ENCODE measurements at regions not wholly inside any gene's neighbourhood (a gene's known extent, or its start where the extent isn't known, plus 50 kb on each side); places are given as distances from the start of the nearest gene placed in this dataset.

DNA sequence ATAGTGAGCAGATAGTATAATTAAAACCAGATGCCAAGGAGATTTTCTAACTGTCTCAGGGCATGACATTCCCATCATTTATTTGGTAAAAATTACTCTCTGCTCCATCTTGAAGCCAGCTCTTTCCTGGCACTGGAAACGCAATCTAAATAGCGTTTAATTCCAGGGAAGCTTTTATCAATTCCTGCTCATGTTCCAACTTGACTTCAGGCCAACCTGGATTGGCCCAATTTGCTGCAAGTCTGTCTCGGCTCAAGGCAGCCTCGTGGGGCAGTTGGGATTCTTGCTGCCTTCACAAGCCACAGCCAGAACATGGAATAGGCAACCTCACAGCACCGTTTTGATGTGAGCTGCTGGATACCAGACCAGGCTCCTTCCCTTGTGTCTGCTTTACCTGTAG lies 1255.9 kb downstream of the TBC1D22A start:
- Mint-ChIP-seq H3K9me3 (peaks cover 24% of the 10 kb centered on the region), H3K27me3 (ENCODE audit: low read depth) (peaks cover 26% of the 10 kb centered on the region), H3K27ac (no peak overlapping the region), H3K4me3 (no peak overlapping the region), H3K36me3 (ENCODE audit: low read depth) (peaks cover 5% of the 10 kb centered on the region), H3K4me1 (ENCODE audit: low read depth) (no peaks in the 10 kb centered on the region)
- intact Hi-C loops (cut with micrococcal nuclease): no loop called here
- CTCF ChIA-PET: no interaction called here
- no peak for DNase-seq

DNA sequence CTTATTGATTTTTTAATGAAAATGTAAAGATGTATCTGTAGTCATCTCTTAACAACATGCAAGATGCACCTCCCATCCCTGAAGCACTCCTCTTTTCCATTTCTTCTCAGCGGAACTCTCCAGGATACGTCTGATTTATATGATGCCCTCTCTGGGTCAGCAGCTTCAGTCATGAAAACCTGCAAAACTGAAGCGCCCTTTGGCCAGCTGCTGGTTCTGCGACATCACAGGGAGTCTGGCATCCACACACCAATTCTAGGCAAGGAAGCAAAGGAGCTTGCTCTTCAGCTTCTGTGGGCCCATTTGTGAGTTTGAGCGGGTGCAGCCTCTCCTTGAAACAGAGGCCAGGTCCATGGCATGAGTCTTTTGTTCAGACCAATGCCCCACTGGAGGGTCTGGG lies 1253.3 kb downstream of the TBC1D22A start:
- CTCF ChIA-PET: no interaction called here
- peaks cover 21% of the 10 kb centered on the region for H3K9me3 Mint-ChIP-seq
- intact Hi-C loops (cut with micrococcal nuclease): no loop called here
- no peaks in the 10 kb centered on the region for H3K4me1 Mint-ChIP-seq (ENCODE audit: low read depth)
- DNase-seq: no peak
- peaks cover 24% of the 10 kb centered on the region for H3K27me3 Mint-ChIP-seq (ENCODE audit: low read depth)
- no peak overlapping the region for H3K27ac Mint-ChIP-seq
- H3K36me3 Mint-ChIP-seq (ENCODE audit: low read depth): peaks cover 5% of the 10 kb centered on the region
- H3K4me3 Mint-ChIP-seq: no peak overlapping the region

DNA sequence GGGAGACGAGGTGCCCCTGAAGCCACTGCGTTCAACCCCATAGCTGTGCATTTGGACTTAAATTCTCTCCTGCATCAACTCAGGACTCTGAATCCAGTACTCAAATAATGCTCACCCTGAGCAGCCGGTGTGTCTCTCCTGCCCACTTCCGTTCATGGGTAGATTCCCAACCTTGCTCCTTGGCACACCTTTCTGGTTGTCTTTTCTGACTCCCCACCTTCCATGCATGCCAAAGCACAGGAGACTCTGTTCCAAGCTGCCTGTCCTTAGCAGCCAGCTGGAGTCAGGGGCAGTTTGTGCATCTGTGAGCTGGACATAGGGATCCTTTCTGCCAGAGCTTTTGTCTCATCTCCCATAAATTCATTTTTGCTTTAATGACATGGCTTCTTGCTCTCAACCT lies 1242.5 kb downstream of the TBC1D22A start:
- Mint-ChIP-seq H3K27ac (no peak overlapping the region), H3K9me3 (no peaks in the 10 kb centered on the region), H3K4me3 (no peak overlapping the region), H3K36me3 (ENCODE audit: low read depth) (no peaks in the 10 kb centered on the region), H3K27me3 (ENCODE audit: low read depth) (peaks cover 4% of the 10 kb centered on the region), H3K4me1 (ENCODE audit: low read depth) (no peaks in the 10 kb centered on the region)
- CTCF ChIA-PET: no interaction called here
- intact Hi-C loops (cut with micrococcal nuclease): no loop called here
- no peak for DNase-seq

DNA sequence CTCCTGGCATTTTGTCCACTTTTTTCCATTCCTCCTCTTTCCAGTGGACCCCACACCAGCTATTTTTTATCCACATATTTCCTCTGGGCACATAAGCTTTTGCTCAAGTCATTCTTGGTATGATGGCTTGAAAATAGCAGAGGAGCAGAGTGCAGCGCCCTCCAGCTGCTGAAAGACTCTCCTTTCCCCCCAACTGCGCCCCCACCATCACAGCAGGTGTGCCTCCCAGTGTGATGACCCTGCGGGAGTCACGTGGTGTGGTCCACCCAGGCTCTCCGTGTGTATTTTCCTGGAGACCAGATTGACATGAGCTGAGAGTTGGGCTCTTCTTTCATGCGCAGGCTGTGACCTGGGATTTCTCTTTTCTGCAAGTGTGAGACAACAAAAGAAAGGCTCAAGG lies 1241.6 kb downstream of the TBC1D22A start:
- Mint-ChIP-seq H3K27ac (no peak overlapping the region), H3K4me1 (ENCODE audit: low read depth) (no peaks in the 10 kb centered on the region), H3K9me3 (no peaks in the 10 kb centered on the region), H3K36me3 (ENCODE audit: low read depth) (no peaks in the 10 kb centered on the region), H3K4me3 (no peak overlapping the region), H3K27me3 (ENCODE audit: low read depth) (peaks cover 4% of the 10 kb centered on the region)
- intact Hi-C loops (cut with micrococcal nuclease): no loop called here
- CTCF ChIA-PET: no interaction called here
- DNase-seq: no peak

DNA sequence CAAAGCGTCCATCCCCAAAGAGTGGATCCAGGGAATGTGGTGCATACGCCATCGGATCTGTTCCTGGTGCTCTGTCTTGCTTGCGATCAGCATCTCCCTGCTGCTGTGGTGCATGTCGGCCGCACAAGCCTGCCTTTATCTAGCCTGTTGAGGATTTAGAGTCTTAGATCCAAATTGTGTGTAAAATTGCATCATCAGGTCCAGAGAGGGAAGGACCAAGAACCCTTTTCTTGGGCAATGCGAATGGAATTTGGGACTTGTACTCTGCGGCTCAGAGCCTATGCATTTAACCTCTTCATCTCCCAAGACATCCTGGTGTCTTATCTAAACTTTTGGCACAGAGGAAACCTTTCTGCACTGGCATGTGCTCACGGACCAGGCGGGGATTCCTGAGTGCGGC lies 1238.7 kb downstream of the TBC1D22A start:
- DNase-seq: no peak
- no peaks in the 10 kb centered on the region for H3K36me3 Mint-ChIP-seq (ENCODE audit: low read depth)
- intact Hi-C loops (cut with micrococcal nuclease): no loop called here
- no peaks in the 10 kb centered on the region for H3K9me3 Mint-ChIP-seq
- no peaks in the 10 kb centered on the region for H3K4me1 Mint-ChIP-seq (ENCODE audit: low read depth)
- peaks cover 4% of the 10 kb centered on the region for H3K27me3 Mint-ChIP-seq (ENCODE audit: low read depth)
- H3K27ac Mint-ChIP-seq: no peak overlapping the region
- CTCF ChIA-PET: no interaction called here
- H3K4me3 Mint-ChIP-seq: no peak overlapping the region

DNA sequence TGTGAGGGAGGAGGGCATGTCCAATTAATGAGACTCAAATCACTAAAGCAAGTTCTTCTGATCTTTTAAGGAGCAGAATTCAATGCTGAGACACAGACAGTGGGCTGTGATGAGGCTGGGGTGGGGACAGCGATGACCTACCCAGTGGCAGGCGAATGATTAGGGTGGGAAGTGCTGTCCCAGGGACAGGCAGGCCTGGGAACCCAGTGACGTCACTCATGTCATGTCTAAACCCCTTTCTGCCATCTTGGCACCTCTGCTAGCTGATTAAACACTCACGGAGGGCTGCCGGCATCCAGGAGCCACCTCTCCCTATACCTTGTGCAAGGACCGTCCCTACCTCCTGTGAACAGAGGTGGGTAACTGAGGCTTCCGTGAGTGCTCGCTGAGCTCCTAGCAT lies 1235.2 kb downstream of the TBC1D22A start:
- CTCF ChIA-PET: no interaction called here
- H3K36me3 Mint-ChIP-seq (ENCODE audit: low read depth): no peaks in the 10 kb centered on the region
- H3K4me3 Mint-ChIP-seq: no peak overlapping the region
- peaks cover 9% of the 10 kb centered on the region for H3K27me3 Mint-ChIP-seq (ENCODE audit: low read depth)
- no peak for DNase-seq
- H3K9me3 Mint-ChIP-seq: no peaks in the 10 kb centered on the region
- H3K4me1 Mint-ChIP-seq (ENCODE audit: low read depth): no peaks in the 10 kb centered on the region
- H3K27ac Mint-ChIP-seq: no peak overlapping the region
- intact Hi-C loops (cut with micrococcal nuclease): no loop called here

DNA sequence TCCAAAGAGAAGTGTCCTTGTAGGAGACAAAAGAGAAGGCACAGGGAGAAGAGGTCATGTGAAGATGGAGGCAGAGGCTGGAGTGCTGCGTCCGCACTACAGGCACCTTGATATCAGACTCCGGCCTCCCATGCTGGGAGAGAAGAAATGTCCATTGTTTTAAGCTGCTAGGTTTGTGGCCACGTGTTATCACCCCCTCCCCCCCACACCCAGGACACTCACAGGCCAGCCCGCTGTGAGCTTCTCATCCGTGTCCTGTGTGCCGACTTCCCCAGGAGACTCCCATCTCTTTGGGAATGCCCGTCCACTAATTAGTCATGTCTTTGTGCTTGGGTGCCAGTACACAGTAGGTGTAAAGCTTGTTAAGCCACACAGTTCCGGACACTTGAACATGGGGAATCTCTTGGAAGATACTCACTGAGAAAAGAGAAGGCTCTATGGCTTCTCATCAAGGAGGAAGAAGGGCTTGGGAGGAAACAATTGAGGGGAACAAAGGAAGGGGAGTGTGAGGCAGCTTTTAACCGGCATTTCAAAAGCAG lies 1234.7 kb downstream of the TBC1D22A start:
- Mint-ChIP-seq H3K27me3 (ENCODE audit: low read depth) (peaks cover 9% of the 10 kb centered on the region), H3K4me1 (ENCODE audit: low read depth) (no peaks in the 10 kb centered on the region), H3K4me3 (no peak overlapping the region), H3K36me3 (ENCODE audit: low read depth) (no peaks in the 10 kb centered on the region), H3K9me3 (no peaks in the 10 kb centered on the region), H3K27ac (no peak overlapping the region)
- no peak for DNase-seq
- intact Hi-C loops (cut with micrococcal nuclease): no loop called here
- CTCF ChIA-PET: no interaction called here

DNA sequence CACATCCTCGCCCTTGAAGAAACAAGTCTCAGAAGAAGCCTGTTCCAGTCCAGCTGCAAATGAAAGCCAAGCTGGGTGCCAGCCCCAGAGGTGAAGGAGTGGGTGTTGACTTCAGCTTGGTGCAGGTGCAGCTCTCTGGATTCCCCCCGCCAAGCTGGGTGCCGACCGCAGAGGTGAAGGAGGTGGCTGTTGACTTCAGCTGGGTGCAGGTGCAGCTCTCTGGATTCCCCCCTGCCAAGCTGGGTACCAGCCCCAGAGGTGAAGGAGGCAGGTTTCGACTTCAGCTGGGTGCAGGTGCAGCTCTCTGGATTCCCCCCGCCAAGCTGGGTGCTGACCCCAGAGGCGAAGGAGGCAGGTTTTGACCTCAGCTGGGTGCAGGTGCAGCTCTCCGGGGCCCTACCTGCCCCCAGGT lies 1234.0 kb downstream of the TBC1D22A start:
- H3K4me1 Mint-ChIP-seq (ENCODE audit: low read depth): no peaks in the 10 kb centered on the region
- intact Hi-C loops (cut with micrococcal nuclease): no loop called here
- H3K36me3 Mint-ChIP-seq (ENCODE audit: low read depth): no peaks in the 10 kb centered on the region
- no peaks in the 10 kb centered on the region for H3K9me3 Mint-ChIP-seq
- CTCF ChIA-PET: no interaction called here
- H3K27ac Mint-ChIP-seq: no peak overlapping the region
- no peak overlapping the region for H3K4me3 Mint-ChIP-seq
- no peak for DNase-seq
- peaks cover 6% of the 10 kb centered on the region for H3K27me3 Mint-ChIP-seq (ENCODE audit: low read depth)

DNA sequence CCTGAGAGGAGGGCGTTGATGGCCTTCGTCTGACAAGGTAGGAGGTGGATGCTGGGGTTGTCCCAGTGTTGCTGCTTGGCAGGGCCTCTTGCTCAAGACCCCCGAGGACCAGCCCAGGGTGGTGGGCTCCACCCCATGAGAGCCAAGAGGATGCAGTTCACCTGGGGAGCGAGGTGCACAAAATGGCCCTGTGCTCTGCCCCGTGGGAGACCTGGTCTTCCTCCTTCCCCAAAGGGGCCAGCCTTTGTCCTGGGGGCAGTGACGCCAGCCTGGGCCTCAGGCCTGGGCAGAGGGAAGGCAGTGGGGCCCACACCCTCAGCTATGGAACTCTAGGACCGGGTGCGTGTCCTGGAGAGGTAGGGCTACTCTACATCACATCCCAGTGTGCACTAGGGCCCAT lies 1233.3 kb downstream of the TBC1D22A start:
- Mint-ChIP-seq H3K27ac (no peak overlapping the region), H3K4me3 (no peak overlapping the region), H3K4me1 (ENCODE audit: low read depth) (no peaks in the 10 kb centered on the region), H3K9me3 (no peaks in the 10 kb centered on the region), H3K27me3 (ENCODE audit: low read depth) (peaks cover 10% of the 10 kb centered on the region), H3K36me3 (ENCODE audit: low read depth) (no peaks in the 10 kb centered on the region)
- intact Hi-C loops (cut with micrococcal nuclease): no loop called here
- DNase-seq: no peak
- CTCF ChIA-PET: no interaction called here

DNA sequence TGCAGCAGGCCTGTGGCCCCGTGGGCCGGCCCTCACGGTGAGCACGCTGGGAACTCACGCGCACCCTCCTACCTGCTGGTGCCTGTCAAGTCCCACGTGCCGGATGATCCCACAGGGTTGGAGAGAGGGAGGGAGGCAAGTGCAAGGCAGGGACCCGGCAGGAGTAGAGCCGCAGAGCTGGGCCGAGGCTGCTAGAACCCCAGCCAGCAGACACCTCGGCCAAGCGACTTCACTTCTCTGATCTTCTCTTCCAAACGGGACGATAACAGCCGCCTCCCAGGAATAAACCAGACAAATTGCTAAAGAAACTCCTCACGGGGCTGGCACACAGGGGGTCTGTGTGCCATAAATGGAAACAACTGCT lies 1232.8 kb downstream of the TBC1D22A start:
- no peak overlapping the region for H3K4me3 Mint-ChIP-seq
- H3K4me1 Mint-ChIP-seq (ENCODE audit: low read depth): no peaks in the 10 kb centered on the region
- peaks cover 10% of the 10 kb centered on the region for H3K27me3 Mint-ChIP-seq (ENCODE audit: low read depth)
- H3K9me3 Mint-ChIP-seq: no peaks in the 10 kb centered on the region
- H3K36me3 Mint-ChIP-seq (ENCODE audit: low read depth): no peaks in the 10 kb centered on the region
- no peak for DNase-seq
- intact Hi-C loops (cut with micrococcal nuclease): no loop called here
- H3K27ac Mint-ChIP-seq: no peak overlapping the region
- CTCF ChIA-PET: no interaction called here

DNA sequence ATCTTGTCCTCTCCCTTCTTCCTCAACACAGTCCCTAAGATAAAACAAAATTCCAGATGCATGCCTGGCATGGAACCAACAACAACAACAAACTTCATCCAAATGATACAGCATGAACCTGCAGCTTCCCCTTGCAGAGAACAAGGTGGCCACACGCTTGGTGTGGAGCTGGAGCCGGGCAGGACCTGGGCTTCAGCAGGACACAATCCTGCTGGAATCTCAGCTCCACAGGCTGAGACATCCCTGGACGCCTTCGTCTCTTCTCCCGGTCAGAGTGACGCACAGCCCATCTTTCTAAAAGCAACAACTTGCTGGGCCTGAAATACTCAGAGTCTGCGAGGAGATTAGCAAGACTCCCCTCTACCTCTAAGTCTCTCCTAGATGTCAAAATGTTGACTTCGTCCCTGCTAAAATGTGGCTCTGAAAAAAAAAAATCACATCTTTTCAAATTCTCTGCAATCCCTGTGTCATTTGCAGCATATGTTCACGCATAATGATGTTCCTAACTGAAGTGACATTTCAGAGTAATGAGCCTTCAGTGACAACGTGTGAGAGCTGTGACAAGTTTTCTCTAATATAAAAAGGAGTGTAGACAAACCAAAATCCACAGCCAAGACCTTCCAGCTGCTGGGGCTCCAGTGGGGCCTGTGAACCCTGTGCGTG lies 1232.3 kb downstream of the TBC1D22A start:
- Mint-ChIP-seq H3K27ac (no peak overlapping the region), H3K27me3 (ENCODE audit: low read depth) (peaks cover 11% of the 10 kb centered on the region), H3K4me1 (ENCODE audit: low read depth) (no peaks in the 10 kb centered on the region), H3K9me3 (peaks cover under 1% of the 10 kb centered on the region), H3K4me3 (no peak overlapping the region), H3K36me3 (ENCODE audit: low read depth) (no peaks in the 10 kb centered on the region)
- CTCF ChIA-PET: no interaction called here
- no peak for DNase-seq
- intact Hi-C loops (cut with micrococcal nuclease): no loop called here

DNA sequence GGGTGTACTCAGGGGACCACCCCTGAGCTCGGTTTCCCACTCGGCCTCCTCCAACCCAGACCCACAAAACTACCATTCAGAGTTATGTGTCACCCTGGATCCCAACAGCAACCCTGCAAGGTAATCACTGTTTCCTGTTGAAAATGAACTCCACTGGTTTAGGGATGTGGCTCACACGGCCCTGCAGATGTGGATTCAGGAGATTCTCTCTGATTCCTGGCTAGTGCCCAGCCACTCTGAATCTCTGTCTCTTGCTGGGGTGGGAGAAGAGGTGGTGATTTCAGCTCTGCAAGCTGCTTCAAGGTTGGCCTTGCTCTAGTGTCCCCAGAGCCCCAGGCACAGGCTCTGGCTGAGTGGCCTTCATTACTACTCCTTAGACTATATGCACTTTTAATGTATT lies 1231.6 kb downstream of the TBC1D22A start:
- peaks cover 3% of the 10 kb centered on the region for H3K9me3 Mint-ChIP-seq

DNA sequence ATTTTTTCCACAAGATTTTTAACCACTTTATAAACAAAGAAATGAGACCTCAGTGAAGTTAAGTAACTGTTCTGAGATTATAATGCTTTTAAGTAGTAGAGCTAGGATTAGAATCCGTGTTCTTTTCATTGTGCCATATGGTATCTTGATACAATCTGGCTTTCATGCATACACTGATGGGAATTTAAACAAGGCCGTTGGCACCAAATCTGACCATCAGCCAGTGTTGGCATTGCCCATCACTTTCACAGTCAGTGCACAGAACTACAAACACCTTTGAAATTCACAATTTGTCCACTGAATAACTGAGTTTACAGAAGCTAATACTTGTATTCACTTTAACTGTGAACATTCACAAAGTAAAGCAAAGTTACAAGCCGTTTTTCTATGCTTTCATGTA lies 1228.0 kb downstream of the TBC1D22A start:
- H3K4me3 Mint-ChIP-seq: no peak overlapping the region
- H3K9me3 Mint-ChIP-seq: peaks cover 15% of the 10 kb centered on the region
- no peak overlapping the region for H3K27ac Mint-ChIP-seq
- no peaks in the 10 kb centered on the region for H3K36me3 Mint-ChIP-seq (ENCODE audit: low read depth)
- CTCF ChIA-PET: no interaction called here
- peaks cover 31% of the 10 kb centered on the region for H3K27me3 Mint-ChIP-seq (ENCODE audit: low read depth)
- intact Hi-C loops (cut with micrococcal nuclease): no loop called here
- no peak for DNase-seq
- H3K4me1 Mint-ChIP-seq (ENCODE audit: low read depth): no peaks in the 10 kb centered on the region

More for the DNA sequence above, 1231.6 kb downstream of the TBC1D22A start:
- peaks cover 16% of the 10 kb centered on the region for H3K27me3 Mint-ChIP-seq (ENCODE audit: low read depth)
- no peaks in the 10 kb centered on the region for H3K4me1 Mint-ChIP-seq (ENCODE audit: low read depth)
- H3K4me3 Mint-ChIP-seq: no peak overlapping the region
- intact Hi-C loops (cut with micrococcal nuclease): no loop called here
- DNase-seq: no peak
- CTCF ChIA-PET: no interaction called here
- no peaks in the 10 kb centered on the region for H3K36me3 Mint-ChIP-seq (ENCODE audit: low read depth)
- no peak overlapping the region for H3K27ac Mint-ChIP-seq

Measured in activated naive CD4-positive, alpha-beta T cell treated with anti-CD3 and anti-CD28 coated beads for 36 hours (primary cell).